ENCODE measurements at regions not wholly inside any gene's neighbourhood (a gene's known extent, or its start where the extent isn't known, plus 50 kb on each side); places are given as distances from the start of the nearest gene placed in this dataset.

- DNase-seq (ENCODE audit: low read depth, low spot score), result no peak
Measured at GRCh38 chr1:38719880-38720279, 139.7 kb downstream of the RRAGC start.

- DNase-seq (ENCODE audit: low read depth, low spot score), result no peak
Measured at GRCh38 chr1:38718031-38718430, 141.5 kb downstream of the RRAGC start.

- no peak for DNase-seq (ENCODE audit: low read depth, low spot score)
Measured at GRCh38 chr1:38716229-38716628, 143.3 kb downstream of the RRAGC start.

- no peak for DNase-seq (ENCODE audit: low read depth, low spot score)
Measured at GRCh38 chr1:38715415-38715814, 144.2 kb downstream of the RRAGC start.

- no peak for DNase-seq (ENCODE audit: low read depth, low spot score)
Measured at GRCh38 chr1:38712046-38712445, 147.5 kb downstream of the RRAGC start.

- no peak for DNase-seq (ENCODE audit: low read depth, low spot score)
Measured at GRCh38 chr1:38708701-38709258, 150.8 kb downstream of the RRAGC start.

- DNase-seq (ENCODE audit: low read depth, low spot score), result no peak
Measured at GRCh38 chr1:38701088-38701487, 158.5 kb downstream of the RRAGC start.

- no peak for DNase-seq (ENCODE audit: low read depth, low spot score)
Measured at GRCh38 chr1:38700077-38700470, 159.5 kb downstream of the RRAGC start.

- no peak for DNase-seq (ENCODE audit: low read depth, low spot score)
Measured at GRCh38 chr1:38699330-38700076, 160.1 kb downstream of the RRAGC start.

- no peak for DNase-seq (ENCODE audit: low read depth, low spot score)
Measured at GRCh38 chr1:38697387-38697786, 162.2 kb downstream of the RRAGC start.

GRCh38 chr1:38696371-38696770, 163.2 kb downstream of the RRAGC start:
- DNase-seq (ENCODE audit: low read depth, low spot score), result no peak

- DNase-seq (ENCODE audit: low read depth, low spot score), result no peak
Measured at GRCh38 chr1:38693759-38694158, 165.8 kb downstream of the RRAGC start.

- no peak for DNase-seq (ENCODE audit: low read depth, low spot score)
Measured at GRCh38 chr1:38693031-38693430, 166.5 kb downstream of the RRAGC start.

GRCh38 chr1:38690790-38691449, 168.7 kb downstream of the RRAGC start:
- DNase-seq (ENCODE audit: low read depth, low spot score), result no peak

- no peak for DNase-seq (ENCODE audit: low read depth, low spot score)
Measured at GRCh38 chr1:38686927-38687255, 172.7 kb downstream of the RRAGC start.

- DNase-seq (ENCODE audit: low read depth, low spot score), result no peak
Measured at GRCh38 chr1:38686167-38686926, 173.2 kb downstream of the RRAGC start.

GRCh38 chr1:38685388-38685787, 174.2 kb downstream of the RRAGC start:
- DNase-seq (ENCODE audit: low read depth, low spot score), result no peak

GRCh38 chr1:38680801-38681510, 178.6 kb downstream of the RRAGC start:
- DNase-seq (ENCODE audit: low read depth, low spot score), result no peak

- no peak for DNase-seq (ENCODE audit: low read depth, low spot score)
Measured at GRCh38 chr1:38677756-38678155, 181.8 kb downstream of the RRAGC start.

GRCh38 chr1:38677311-38677710, 182.3 kb downstream of the RRAGC start:
- no peak for DNase-seq (ENCODE audit: low read depth, low spot score)

GRCh38 chr1:38672692-38673091, 186.9 kb downstream of the RRAGC start:
- DNase-seq (ENCODE audit: low read depth, low spot score), result no peak

- no peak for DNase-seq (ENCODE audit: low read depth, low spot score)
Measured at GRCh38 chr1:38671221-38671620, 188.4 kb downstream of the RRAGC start.

Measured in activated CD4-positive, CD25-positive, alpha-beta regulatory T cell treated with anti-CD3 and anti-CD28 coated beads, Interleukin-2, amount 50 U/mL, for 16 hours (primary cell).